ENCODE measurements at regions not wholly inside any gene's neighbourhood (a gene's known extent, or its start where the extent isn't known, plus 50 kb on each side); places are given as distances from the start of the nearest gene placed in this dataset.

DNA sequence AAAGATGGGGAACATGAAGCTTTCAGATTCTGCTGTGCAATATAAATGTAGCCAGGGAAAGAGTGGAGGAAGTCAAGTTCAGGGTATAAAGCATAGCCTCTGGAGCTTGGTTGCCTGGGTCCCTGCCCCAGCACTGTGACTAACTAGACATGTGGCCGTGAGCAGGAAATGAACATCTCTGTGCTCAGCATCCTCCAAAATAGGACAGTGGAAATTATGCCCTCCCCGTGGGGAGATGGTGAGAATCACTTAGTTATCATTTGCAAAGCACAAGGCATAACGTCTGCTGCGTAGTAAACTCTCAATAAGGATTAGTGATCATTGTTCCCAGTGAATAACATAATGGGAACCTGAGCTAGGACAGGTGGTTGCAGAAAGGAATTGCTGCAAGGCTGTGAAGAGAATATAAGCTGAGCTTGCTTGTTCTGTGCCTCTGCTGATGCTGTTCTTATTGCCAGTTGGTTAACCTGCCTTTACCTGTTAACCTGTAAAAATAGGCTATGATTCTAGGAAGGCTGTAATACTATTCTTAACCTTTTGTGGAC is 441.0 kb downstream of the COG6 start:
- Mint-ChIP-seq H3K4me1 (peaks cover 24% of the 10 kb centered on the region), H3K9me3 (peaks cover 15% of the 10 kb centered on the region), H3K4me3 (no peak overlapping the region), H3K27ac (peak overlapping the region; percentile 2), H3K36me3 (peaks cover 13% of the 10 kb centered on the region), H3K27me3 (no peaks in the 10 kb centered on the region)
- peak; percentile 56 for DNase-seq
- CTCF ChIA-PET: interaction anchor here (0.7 to 1.3 kb wide), 3 partner anchors 34 to 110 kb away, joined by 3 to 5 read pairs (median 3); no protein-coding TSS in a partner anchor

- Mint-ChIP-seq H3K27me3 (no peaks in the 10 kb centered on the region), H3K27ac (no peak overlapping the region), H3K36me3 (peaks cover 13% of the 10 kb centered on the region), H3K9me3 (peaks cover 15% of the 10 kb centered on the region), H3K4me1 (peaks cover 41% of the 10 kb centered on the region), H3K4me3 (no peak overlapping the region)
- CTCF ChIA-PET: no interaction called here
- no peak for DNase-seq
Measured at GRCh38 chr13:40098246-40098645, 442.8 kb downstream of the COG6 start.

DNA sequence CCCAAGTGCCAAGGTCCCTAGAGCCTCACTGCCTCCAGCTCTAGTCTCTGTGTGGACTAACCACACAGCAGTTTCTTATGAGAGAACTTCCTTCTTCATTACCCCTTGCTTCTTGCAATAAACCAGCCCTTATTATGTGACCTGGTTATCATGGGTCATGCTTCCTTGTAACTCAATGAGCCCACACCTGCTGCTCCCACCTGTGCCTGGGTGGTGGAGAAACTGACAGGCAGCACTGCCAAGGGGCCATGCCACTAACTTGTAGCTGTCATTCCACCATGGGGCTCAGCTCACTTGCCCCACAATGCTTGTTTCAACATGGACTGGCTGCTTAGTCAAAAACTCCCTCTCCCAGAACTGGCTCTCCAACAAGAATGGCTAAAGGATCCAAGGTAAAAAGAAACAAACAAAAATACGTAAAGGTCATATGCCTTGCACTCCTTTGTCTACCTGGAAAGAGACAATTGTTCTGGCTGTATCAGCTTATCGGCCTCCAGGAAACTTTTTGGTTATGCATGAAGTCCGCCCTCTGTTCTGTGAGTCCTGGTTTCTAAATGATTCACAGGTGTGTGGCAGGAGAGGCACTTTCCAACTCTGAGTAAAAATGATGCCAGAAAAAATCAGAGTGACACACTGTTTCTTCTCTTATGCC is 446.4 kb downstream of the COG6 start:
- H3K9me3 Mint-ChIP-seq: peaks cover 15% of the 10 kb centered on the region
- H3K4me1 Mint-ChIP-seq: peaks cover 31% of the 10 kb centered on the region
- H3K36me3 Mint-ChIP-seq: peaks cover 13% of the 10 kb centered on the region
- H3K27me3 Mint-ChIP-seq: no peaks in the 10 kb centered on the region
- CTCF ChIA-PET: interaction anchor here (0.7 to 1.5 kb wide), 3 partner anchors 14 to 33 kb away, joined by 3 to 8 read pairs (median 7); no protein-coding TSS in a partner anchor
- no peak for DNase-seq
- H3K27ac Mint-ChIP-seq: peak overlapping the region; percentile 52
- H3K4me3 Mint-ChIP-seq: no peak overlapping the region

GRCh38 chr13:40102360-40102727 is 446.9 kb downstream of the COG6 start:
- Mint-ChIP-seq H3K36me3 (peaks cover 13% of the 10 kb centered on the region), H3K27ac (peak overlapping the region; percentile 52), H3K27me3 (no peaks in the 10 kb centered on the region), H3K4me1 (peaks cover 27% of the 10 kb centered on the region), H3K9me3 (peaks cover 15% of the 10 kb centered on the region), H3K4me3 (no peak overlapping the region)
- no peak for DNase-seq
- CTCF ChIA-PET: interaction anchor here (1.0 to 1.5 kb wide), 2 partner anchors 33 to 43 kb away, joined by 3 to 7 read pairs; no protein-coding TSS in a partner anchor

- DNase-seq: peak; percentile 44
- no peak overlapping the region for H3K4me3 Mint-ChIP-seq
- H3K9me3 Mint-ChIP-seq: peaks cover 15% of the 10 kb centered on the region
- CTCF ChIA-PET: interaction anchor here (1.0 to 1.5 kb wide), 2 partner anchors 34 to 42 kb away, joined by 3 to 7 read pairs; no protein-coding TSS in a partner anchor
- no peaks in the 10 kb centered on the region for H3K27me3 Mint-ChIP-seq
- H3K36me3 Mint-ChIP-seq: peaks cover 8% of the 10 kb centered on the region
- peaks cover 23% of the 10 kb centered on the region for H3K4me1 Mint-ChIP-seq
- peak overlapping the region; percentile 52 for H3K27ac Mint-ChIP-seq
Measured at GRCh38 chr13:40102854-40103253, 447.4 kb downstream of the COG6 start.

DNA sequence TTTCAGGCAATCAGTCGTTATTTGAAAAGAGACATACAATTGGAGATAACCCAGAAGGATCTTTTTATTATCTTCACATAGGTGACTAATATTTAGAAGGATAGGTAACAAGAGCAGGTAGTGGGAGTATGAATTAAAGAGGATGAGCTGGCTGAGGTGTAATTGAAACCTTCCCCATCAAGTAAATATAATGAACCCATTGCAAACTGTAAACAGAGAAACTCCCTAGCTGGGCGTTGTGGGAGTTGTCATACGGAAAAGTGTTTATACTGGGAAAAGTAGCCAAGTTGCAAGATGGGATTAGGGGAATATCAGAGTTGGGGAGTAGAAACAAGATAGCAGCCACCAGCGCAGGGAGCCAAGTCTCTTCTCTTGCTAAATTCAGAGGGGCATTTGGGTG is 448.4 kb downstream of the COG6 start:
- CTCF ChIA-PET: no interaction called here
- Mint-ChIP-seq H3K27ac (no peak overlapping the region), H3K4me1 (peaks cover 23% of the 10 kb centered on the region), H3K9me3 (peaks cover 13% of the 10 kb centered on the region), H3K36me3 (peaks cover 5% of the 10 kb centered on the region), H3K4me3 (no peak overlapping the region), H3K27me3 (no peaks in the 10 kb centered on the region)
- no peak for DNase-seq

- H3K4me3 Mint-ChIP-seq: no peak overlapping the region
- peaks cover 27% of the 10 kb centered on the region for H3K4me1 Mint-ChIP-seq
- CTCF ChIA-PET: no interaction called here
- no peak overlapping the region for H3K27ac Mint-ChIP-seq
- peaks cover 5% of the 10 kb centered on the region for H3K9me3 Mint-ChIP-seq
- DNase-seq: no peak
- H3K27me3 Mint-ChIP-seq: no peaks in the 10 kb centered on the region
- peaks cover 4% of the 10 kb centered on the region for H3K36me3 Mint-ChIP-seq
Measured at GRCh38 chr13:40105231-40105630, 449.8 kb downstream of the COG6 start.

DNA sequence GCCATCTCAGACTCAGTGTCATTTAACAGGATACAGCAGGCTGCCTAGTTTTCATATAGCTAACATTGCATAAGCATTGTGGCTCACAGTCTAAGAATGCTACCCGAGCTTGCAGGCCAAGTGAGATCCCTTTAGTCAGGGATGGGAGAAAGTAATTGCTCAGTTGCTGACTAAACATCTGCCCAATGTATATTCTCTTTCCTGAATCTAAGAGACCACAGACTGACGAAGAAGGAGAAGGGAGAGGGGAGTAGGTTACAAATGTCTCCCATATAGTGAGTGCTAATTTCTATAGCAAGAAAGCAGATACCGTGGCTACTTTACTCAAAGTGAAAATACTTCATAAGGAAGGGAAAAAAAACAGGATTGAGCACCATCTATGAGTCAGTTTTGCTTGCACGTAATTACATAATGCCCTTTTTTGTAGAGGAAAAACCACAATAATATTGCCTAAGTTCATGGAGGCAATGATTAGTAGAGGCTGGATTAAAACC is 453.9 kb downstream of the COG6 start:
- H3K9me3 Mint-ChIP-seq: peaks cover 3% of the 10 kb centered on the region
- H3K27me3 Mint-ChIP-seq: no peaks in the 10 kb centered on the region
- peaks cover 4% of the 10 kb centered on the region for H3K4me1 Mint-ChIP-seq
- no peak overlapping the region for H3K4me3 Mint-ChIP-seq
- CTCF ChIA-PET: no interaction called here
- no peak overlapping the region for H3K27ac Mint-ChIP-seq
- DNase-seq: no peak
- H3K36me3 Mint-ChIP-seq: peaks cover 2% of the 10 kb centered on the region

GRCh38 chr13:40113643-40114304 is 458.3 kb downstream of the COG6 start:
- peaks cover 2% of the 10 kb centered on the region for H3K36me3 Mint-ChIP-seq
- H3K27me3 Mint-ChIP-seq: no peaks in the 10 kb centered on the region
- H3K9me3 Mint-ChIP-seq: peaks cover 3% of the 10 kb centered on the region
- peaks cover 14% of the 10 kb centered on the region for H3K4me1 Mint-ChIP-seq
- H3K4me3 Mint-ChIP-seq: no peak overlapping the region
- no peak for DNase-seq
- CTCF ChIA-PET: no interaction called here
- no peak overlapping the region for H3K27ac Mint-ChIP-seq

DNA sequence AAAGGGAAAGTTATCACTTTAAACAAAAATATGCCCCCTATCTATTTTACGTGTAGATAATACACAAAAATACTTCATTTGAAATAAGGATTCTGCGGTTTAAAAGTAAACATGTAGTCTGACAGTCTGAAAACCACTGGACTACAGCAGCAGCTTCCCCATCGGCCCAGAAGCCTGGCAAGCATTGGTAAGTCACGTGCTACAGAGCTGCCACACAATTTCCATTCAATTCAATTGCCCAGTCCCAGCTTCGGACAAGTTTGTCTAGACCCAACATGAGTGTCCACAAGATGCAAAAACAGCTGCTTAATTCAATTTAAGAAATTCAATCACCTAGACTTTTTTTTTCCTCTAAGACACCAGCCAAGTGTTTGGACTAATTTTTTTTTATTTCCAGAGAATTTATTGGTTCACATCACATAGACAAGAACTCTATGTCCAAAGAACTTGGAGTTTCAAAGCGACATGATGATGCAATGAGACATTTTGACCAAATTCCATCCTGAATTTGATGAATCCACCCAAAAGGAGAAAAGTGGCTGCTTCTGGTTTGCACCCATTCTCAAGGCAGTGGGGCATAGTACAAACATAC is 458.9 kb downstream of the COG6 start:
- peaks cover 11% of the 10 kb centered on the region for H3K4me1 Mint-ChIP-seq

DNA sequence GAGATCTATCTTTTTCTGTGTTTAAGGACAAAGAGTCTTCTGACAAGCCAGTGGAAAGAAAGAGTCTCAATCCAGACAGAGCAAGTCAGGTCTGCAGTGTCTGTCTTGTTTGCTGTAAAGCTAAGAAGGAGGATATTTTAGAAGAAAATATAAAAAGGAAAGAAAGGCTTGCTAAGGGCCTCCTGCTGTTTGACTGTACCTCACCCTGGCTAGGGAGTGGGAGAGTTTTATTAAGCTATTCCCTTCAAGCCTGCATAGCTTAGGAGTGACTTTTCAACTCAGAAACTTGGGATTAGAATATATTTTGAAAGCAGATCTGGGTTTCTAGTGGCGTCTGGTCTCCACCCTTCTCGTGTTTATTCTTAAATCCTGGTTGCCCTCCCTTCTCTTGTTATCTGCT is 460.0 kb downstream of the COG6 start:
- no peak for DNase-seq
- Mint-ChIP-seq H3K27me3 (no peaks in the 10 kb centered on the region), H3K36me3 (peaks cover 9% of the 10 kb centered on the region), H3K4me1 (peaks cover 10% of the 10 kb centered on the region), H3K9me3 (peaks cover 7% of the 10 kb centered on the region), H3K27ac (peak overlapping the region; percentile 29), H3K4me3 (no peak overlapping the region)
- CTCF ChIA-PET: no interaction called here

More for the DNA sequence above, 458.9 kb downstream of the COG6 start:
- no peak for DNase-seq
- peaks cover 3% of the 10 kb centered on the region for H3K9me3 Mint-ChIP-seq
- no peak overlapping the region for H3K4me3 Mint-ChIP-seq
- no peaks in the 10 kb centered on the region for H3K27me3 Mint-ChIP-seq
- H3K36me3 Mint-ChIP-seq: peaks cover 4% of the 10 kb centered on the region
- CTCF ChIA-PET: no interaction called here
- H3K27ac Mint-ChIP-seq: no peak overlapping the region

DNA sequence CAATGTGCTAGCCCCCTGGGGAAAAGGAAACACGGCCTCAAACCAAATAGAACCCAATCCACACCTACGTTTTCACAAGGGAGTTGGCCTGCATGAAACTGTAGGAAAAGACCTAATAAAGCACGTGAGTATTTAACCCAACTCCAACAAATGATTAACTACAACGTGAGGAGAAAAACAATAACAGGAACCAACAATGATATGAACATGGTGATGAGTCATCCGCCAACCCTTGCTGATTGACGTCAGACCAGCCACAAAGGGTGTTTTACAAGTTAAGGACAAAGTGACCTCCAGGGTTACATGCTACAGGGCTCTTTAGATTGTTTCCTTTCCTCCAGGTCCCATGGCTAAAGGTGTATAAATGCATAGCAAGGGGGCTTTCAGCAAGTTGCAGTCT is 460.5 kb downstream of the COG6 start:
- CTCF ChIA-PET: no interaction called here
- H3K36me3 Mint-ChIP-seq: peaks cover 9% of the 10 kb centered on the region
- peaks cover 7% of the 10 kb centered on the region for H3K9me3 Mint-ChIP-seq
- no peak overlapping the region for H3K4me3 Mint-ChIP-seq
- no peaks in the 10 kb centered on the region for H3K27me3 Mint-ChIP-seq
- peak overlapping the region; percentile 29 for H3K27ac Mint-ChIP-seq
- DNase-seq: peak; percentile 41
- peaks cover 10% of the 10 kb centered on the region for H3K4me1 Mint-ChIP-seq

GRCh38 chr13:40118337-40118736 is 462.9 kb downstream of the COG6 start:
- peaks cover 7% of the 10 kb centered on the region for H3K9me3 Mint-ChIP-seq
- DNase-seq: no peak
- H3K27ac Mint-ChIP-seq: no peak overlapping the region
- no peak overlapping the region for H3K4me3 Mint-ChIP-seq
- peaks cover 9% of the 10 kb centered on the region for H3K36me3 Mint-ChIP-seq
- CTCF ChIA-PET: no interaction called here
- no peaks in the 10 kb centered on the region for H3K27me3 Mint-ChIP-seq
- peaks cover 10% of the 10 kb centered on the region for H3K4me1 Mint-ChIP-seq

DNA sequence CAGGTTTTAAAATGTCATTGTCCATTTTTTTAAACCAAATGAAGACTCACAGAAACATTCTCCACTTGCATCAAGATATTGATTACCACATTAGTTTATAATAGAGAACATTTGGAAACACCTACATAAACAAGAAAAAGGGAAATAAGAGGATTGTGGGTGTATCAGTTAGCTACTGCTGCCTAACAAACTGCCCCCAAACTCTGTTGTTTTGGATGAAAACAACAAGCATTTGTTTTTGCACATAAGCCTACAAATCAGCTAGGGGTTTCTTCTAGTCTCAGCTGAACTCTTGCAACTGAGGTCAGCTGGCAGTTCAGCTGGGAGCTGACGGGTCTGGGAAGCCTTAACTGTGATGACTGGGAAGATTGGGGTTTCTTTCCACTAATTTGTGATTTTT is 464.4 kb downstream of the COG6 start:
- Mint-ChIP-seq H3K4me1 (peaks cover 10% of the 10 kb centered on the region), H3K36me3 (peaks cover 9% of the 10 kb centered on the region), H3K27me3 (no peaks in the 10 kb centered on the region), H3K27ac (no peak overlapping the region), H3K9me3 (peaks cover 7% of the 10 kb centered on the region), H3K4me3 (no peak overlapping the region)
- no peak for DNase-seq
- CTCF ChIA-PET: interaction anchor here (0.8 kb wide), 1 partner anchor 323 kb away, joined by 3 read pairs; no protein-coding TSS in a partner anchor
